ENCODE measurements at regions not wholly inside any gene's neighbourhood (a gene's known extent, or its start where the extent isn't known, plus 50 kb on each side); places are given as distances from the start of the nearest gene placed in this dataset.

DNA sequence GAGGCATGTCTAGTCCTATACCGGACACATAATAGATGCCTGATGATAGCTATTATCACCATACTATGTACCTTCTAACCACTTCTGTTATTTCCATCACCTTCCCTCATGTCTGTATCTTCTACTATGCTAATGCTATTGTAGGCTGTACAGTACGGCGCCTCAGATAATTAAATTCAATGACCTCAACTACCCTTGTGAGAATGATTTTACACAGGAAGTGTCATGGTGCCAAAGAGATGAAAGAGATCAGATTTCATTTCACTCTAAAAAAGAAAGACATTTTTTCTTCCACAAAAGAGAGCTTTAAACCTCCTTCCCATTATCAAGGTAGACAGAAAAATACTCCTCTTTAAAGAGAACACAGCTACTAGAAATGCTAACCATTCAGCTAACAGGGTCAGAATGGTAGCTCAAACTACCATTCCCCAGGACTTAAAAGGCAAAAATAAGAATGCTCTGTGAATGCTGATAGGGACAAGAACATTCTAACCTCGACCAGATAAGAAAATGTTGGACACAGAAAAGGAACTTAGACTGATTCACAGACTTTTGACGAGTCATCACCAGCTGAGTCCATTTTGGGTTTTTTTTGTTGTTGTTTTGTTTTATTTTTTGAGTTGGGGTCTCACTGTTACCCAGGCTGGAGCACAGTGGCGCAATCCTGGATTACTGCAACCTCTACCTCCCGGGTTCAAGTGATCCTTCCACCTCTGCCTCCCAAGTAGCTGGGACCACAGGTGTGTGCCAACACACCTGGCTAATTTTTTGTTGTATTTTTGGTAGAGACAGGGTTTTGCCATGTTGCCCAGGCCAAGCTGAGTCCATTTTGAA lies 99.2 kb upstream of the RAPGEF2 start:
- Histone ChIP-seq H3K9me3 (no peaks in the 10 kb centered on the region), H3K27ac (no peak overlapping the region), H3K36me3 (no peaks in the 10 kb centered on the region), H3K27me3 (no peaks in the 10 kb centered on the region), H3K4me3 (no peak overlapping the region), H3K4me1 (peaks cover 0 to 7% (median 5%) of the 10 kb centered on the region in 4 donors)
- TF ChIP-seq POLR2A (IDR thresholded peaks at IDR 0.05) (no peak), EP300 (IDR thresholded peaks at IDR 0.05) (no peak)
- DNase-seq (ENCODE audit: low spot score in 2 of 2), result no peak
- 57 to 65% methylated on average over 7 of the region's 7 CpGs for WGBS, 2 donors

DNA sequence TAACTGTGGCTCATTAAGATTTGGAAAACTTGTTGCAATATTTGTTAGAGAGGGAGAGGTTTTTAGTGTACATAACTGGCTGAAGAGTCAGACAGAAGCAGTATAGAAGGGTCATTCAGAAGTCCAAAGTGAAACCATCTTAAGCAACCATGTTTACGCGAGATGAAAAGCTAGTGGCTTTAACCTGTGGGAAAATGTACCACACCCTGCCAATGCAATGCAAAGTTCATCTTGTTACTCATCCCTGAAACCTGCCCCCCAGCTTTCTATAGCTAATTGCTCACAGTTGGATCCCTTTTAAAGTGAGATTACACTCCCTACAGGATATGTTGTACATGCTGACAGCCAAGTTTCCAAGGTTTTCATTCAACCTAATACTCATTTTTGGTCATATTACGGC lies 96.7 kb upstream of the RAPGEF2 start:
- 85 to 88% methylated on average over 3 of the region's 3 CpGs for WGBS, 2 donors
- no peak for DNase-seq (ENCODE audit: low spot score in 2 of 2)
- TF ChIP-seq EP300 (IDR thresholded peaks at IDR 0.05) (no peak), POLR2A (IDR thresholded peaks at IDR 0.05) (no peak)
- TF ChIP-seq, protein P1, sequence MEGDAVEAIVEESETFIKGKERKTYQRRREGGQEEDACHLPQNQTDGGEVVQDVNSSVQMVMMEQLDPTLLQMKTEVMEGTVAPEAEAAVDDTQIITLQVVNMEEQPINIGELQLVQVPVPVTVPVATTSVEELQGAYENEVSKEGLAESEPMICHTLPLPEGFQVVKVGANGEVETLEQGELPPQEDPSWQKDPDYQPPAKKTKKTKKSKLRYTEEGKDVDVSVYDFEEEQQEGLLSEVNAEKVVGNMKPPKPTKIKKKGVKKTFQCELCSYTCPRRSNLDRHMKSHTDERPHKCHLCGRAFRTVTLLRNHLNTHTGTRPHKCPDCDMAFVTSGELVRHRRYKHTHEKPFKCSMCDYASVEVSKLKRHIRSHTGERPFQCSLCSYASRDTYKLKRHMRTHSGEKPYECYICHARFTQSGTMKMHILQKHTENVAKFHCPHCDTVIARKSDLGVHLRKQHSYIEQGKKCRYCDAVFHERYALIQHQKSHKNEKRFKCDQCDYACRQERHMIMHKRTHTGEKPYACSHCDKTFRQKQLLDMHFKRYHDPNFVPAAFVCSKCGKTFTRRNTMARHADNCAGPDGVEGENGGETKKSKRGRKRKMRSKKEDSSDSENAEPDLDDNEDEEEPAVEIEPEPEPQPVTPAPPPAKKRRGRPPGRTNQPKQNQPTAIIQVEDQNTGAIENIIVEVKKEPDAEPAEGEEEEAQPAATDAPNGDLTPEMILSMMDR (IDR thresholded peaks at IDR 0.05), result no peak
- Histone ChIP-seq H3K9me3 (no peaks in the 10 kb centered on the region), H3K27ac (no peak overlapping the region), H3K4me3 (no peak overlapping the region), H3K4me1 (peaks cover 0 to 15% (median 5%) of the 10 kb centered on the region in 4 donors), H3K27me3 (no peaks in the 10 kb centered on the region), H3K36me3 (no peaks in the 10 kb centered on the region)

DNA sequence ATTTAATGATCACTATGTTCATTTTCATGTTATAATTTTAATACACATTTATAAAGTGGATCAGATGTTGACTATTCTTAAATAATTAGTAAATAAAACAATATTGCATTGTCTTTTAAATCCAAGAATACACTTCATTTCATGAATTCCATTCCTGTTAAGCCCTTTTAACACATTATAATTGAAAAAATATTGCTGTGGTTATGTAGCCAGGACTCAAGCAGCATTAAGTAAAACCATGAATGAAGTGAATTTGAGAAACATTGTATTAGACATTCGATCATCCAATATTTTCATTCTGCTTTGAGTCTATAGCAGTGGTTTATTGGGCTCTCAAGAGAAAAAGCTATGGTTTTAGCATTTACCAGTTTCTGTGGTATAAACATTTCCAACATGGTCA lies 94.2 kb upstream of the RAPGEF2 start:
- Histone ChIP-seq H3K27me3 (no peaks in the 10 kb centered on the region), H3K36me3 (no peaks in the 10 kb centered on the region), H3K9me3 (no peaks in the 10 kb centered on the region), H3K4me1 (peaks cover 0 to 8% (median 0%) of the 10 kb centered on the region in 4 donors), H3K27ac (no peak overlapping the region), H3K4me3 (no peak overlapping the region)
- 34 to 43% methylated on average over 1 of the region's 1 CpG for WGBS, 2 donors
- DNase-seq (ENCODE audit: low spot score in 2 of 2), result no peak
- no peak for TF ChIP-seq EP300 (IDR thresholded peaks at IDR 0.05)
- no peak for TF ChIP-seq POLR2A (IDR thresholded peaks at IDR 0.05)
- TF ChIP-seq, protein P1 (IDR thresholded peaks at IDR 0.05), result no peak

DNA sequence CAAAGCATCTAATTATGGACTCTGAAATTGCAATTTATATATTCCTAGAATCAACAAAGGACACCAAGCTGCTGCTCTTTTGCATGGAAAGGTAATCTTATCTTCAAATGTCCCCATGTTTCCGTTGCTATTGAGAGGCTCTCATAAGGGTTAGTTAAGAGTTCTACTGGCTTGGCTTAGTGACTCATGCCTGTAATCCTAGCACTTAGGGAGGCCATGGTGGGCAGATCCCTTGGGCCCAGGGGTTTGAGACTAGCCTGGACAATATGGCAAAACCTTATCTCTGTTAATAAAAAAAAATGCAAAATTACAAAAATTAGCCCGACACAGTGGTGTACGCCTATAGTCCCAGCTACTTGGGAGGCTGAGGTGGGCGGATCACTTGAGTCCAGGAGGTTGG lies 93.4 kb upstream of the RAPGEF2 start:
- Histone ChIP-seq H3K27ac (no peak overlapping the region), H3K4me1 (peaks cover 0 to 8% (median 0%) of the 10 kb centered on the region in 4 donors), H3K36me3 (no peaks in the 10 kb centered on the region), H3K4me3 (no peak overlapping the region), H3K9me3 (no peaks in the 10 kb centered on the region), H3K27me3 (no peaks in the 10 kb centered on the region)
- WGBS, 2 donors, result 79 to 86% methylated on average over 4 of the region's 4 CpGs
- no peak for DNase-seq (ENCODE audit: low spot score in 2 of 2)
- TF ChIP-seq POLR2A (IDR thresholded peaks at IDR 0.05) (no peak), EP300 (IDR thresholded peaks at IDR 0.05) (no peak)
- TF ChIP-seq, protein P1 (IDR thresholded peaks at IDR 0.05), result no peak

DNA sequence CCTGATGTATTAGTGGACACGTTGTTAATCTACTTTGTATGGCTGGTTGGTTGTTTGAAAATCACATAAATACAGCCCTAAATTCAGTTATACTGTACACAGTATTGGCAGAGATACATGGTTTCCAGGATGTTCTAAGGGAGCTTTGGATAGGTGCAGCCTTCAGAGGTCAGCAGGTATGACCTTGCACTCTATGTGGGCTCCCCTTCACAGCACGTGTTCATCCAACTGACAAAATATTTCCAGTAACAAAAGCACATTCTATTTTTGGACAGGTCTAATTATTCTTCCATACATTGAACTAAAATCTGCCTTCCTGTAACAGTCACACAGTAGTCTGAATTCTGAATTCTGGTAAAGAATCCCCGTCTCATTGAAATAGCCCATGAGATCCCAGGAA lies 92.8 kb upstream of the RAPGEF2 start:
- TF ChIP-seq EP300 (IDR thresholded peaks at IDR 0.05), result no peak
- TF ChIP-seq, protein P1 (IDR thresholded peaks at IDR 0.05), result no peak
- no peak for TF ChIP-seq POLR2A (IDR thresholded peaks at IDR 0.05)
- Histone ChIP-seq H3K36me3 (no peaks in the 10 kb centered on the region), H3K9me3 (no peaks in the 10 kb centered on the region), H3K27me3 (no peaks in the 10 kb centered on the region), H3K4me3 (no peak overlapping the region), H3K27ac (no peak overlapping the region), H3K4me1 (peaks cover 0 to 8% (median 0%) of the 10 kb centered on the region in 4 donors)
- WGBS, 2 donors, result 64 to 74% methylated on average over 3 of the region's 3 CpGs
- DNase-seq (ENCODE audit: low spot score in 2 of 2), result no peak
